Fibroblast of lung (primary cell): ENCODE measurements at regions not wholly inside any gene's neighbourhood (a gene's known extent, or its start where the extent isn't known, plus 50 kb on each side); places are given as distances from the start of the nearest gene placed in this dataset.
A peak's percentile ranks its signal among the peaks of the same experiment; 100 is the strongest.

Experiments used
- DNase-seq, 2 donors: peaks; one replicate each; pipeline versions ENCODE4 v3.0.0 to v3.0.0-alpha.2; 2010; ENCODE audit warnings: low read depth in 2 of 2
- H2AFZ ChIP-seq: 2 replicates; pipeline ENCODE4 v1.5.1; 2012; ENCODE audit warnings: low read length, control low read depth, inconsistent platforms
- H3K27ac ChIP-seq: 2 replicates; pipeline ENCODE4 v1.5.1; 2011; ENCODE audit warnings: low read length, control low read depth; ENCODE audit not compliant: insufficient read depth
- H3K27me3 ChIP-seq: 2 replicates; pipeline ENCODE4 v1.5.1; 2011; ENCODE audit warnings: mild to moderate bottlenecking, low read length; ENCODE audit not compliant: control insufficient read depth, insufficient read depth
- H3K36me3 ChIP-seq: 2 replicates; pipeline ENCODE4 v1.5.1; 2011; ENCODE audit warnings: low read length; ENCODE audit not compliant: control insufficient read depth, insufficient read depth
- H3K4me1 ChIP-seq: 2 replicates; pipeline ENCODE4 v1.5.1; 2011; ENCODE audit warnings: low read length; ENCODE audit not compliant: control insufficient read depth, insufficient read depth; ENCODE audit errors: extremely low read depth
- H3K4me2 ChIP-seq: 2 replicates; pipeline ENCODE4 v1.5.1; 2011; ENCODE audit warnings: low read length, control low read depth; ENCODE audit not compliant: insufficient read depth; ENCODE audit errors: extremely low read depth
- H3K4me3 ChIP-seq, 4 experiments: fragments of 200-600 bp in 1 of 4; sonication (generic) in 1 of 4; replicated peaks in 1 of 4; 2 replicates each; pipeline ENCODE4 v1.5.1; 2011 to 2016; ENCODE audit warnings: low read length in 4 of 4, low read depth in 3 of 4, mild to moderate bottlenecking in 3 of 4, control low read depth in 2 of 4, inconsistent platforms in 1 of 4, mixed read lengths in 1 of 4; ENCODE audit not compliant: insufficient read depth in 1 of 4; ENCODE audit errors: control extremely low read depth in 1 of 4
- H3K79me2 ChIP-seq: 2 replicates; pipeline ENCODE4 v1.5.1; 2012; ENCODE audit warnings: mild to moderate bottlenecking, low read length, inconsistent platforms; ENCODE audit not compliant: control insufficient read depth, insufficient read depth
- H3K9ac ChIP-seq: 2 replicates; pipeline ENCODE4 v1.5.1; 2011; ENCODE audit warnings: mild to moderate bottlenecking, low read length, control low read depth; ENCODE audit not compliant: insufficient read depth
- H3K9me3 ChIP-seq: 2 replicates; pipeline ENCODE4 v1.5.1; 2012; ENCODE audit warnings: low read depth, low read length; ENCODE audit not compliant: control insufficient read depth, insufficient read depth
- H4K20me1 ChIP-seq: 2 replicates; pipeline ENCODE4 v1.5.1; 2011; ENCODE audit warnings: low read length; ENCODE audit not compliant: control insufficient read depth, insufficient read depth; ENCODE audit errors: extremely low read depth
- EZH2 ChIP-seq: IDR thresholded peaks from 2 replicates; pipeline ENCODE4 v1.5.1; 2012; ENCODE audit warnings: low read length, control low read depth, mild to moderate bottlenecking; ENCODE audit errors: missing control alignments
- TF ChIP-seq, protein P1 (sequence below), 2 donors: IDR thresholded peaks in 1 of 2; conservative IDR thresholded peaks in 1 of 2; 1 replicate in 1 of 2; 2 replicates in 1 of 2; pipeline ENCODE4 v1.5.1; 2011 to 2012; ENCODE audit warnings: low read length in 2 of 2, control low read depth in 1 of 2, inconsistent platforms in 1 of 2, low read depth in 1 of 2, mild to moderate bottlenecking in 1 of 2

DNA sequence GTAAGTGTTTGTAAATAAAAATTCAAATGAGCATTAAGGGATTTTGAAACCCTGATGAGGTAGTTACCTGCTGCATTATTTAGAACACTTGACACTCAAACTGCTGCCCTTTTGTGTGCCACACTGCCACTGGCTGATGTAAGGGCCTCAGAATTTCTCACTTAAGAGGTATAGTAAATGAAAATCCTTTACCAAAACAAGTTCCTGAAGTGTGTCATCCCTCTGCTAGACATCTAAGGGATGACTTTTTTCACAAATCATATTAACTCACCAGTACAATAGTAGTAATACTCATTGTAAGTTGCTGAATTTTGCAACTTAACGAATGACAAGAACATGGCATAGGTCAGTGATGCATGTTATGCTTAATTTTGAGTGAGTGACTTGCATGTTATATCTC, 274.9 kb upstream of the UBE2E3 start:
- Histone ChIP-seq H3K27ac (no peak overlapping the region), H3K79me2 (no peaks in the 10 kb centered on the region), H3K4me3 (no peak overlapping the region), H3K9me3 (no peaks in the 10 kb centered on the region), H3K36me3 (no peaks in the 10 kb centered on the region), H2AFZ (no peak overlapping the region), H4K20me1 (no peaks in the 10 kb centered on the region), H3K4me2 (no peak overlapping the region), H3K4me1 (peaks cover 2% of the 10 kb centered on the region), H3K9ac (no peak overlapping the region), H3K27me3 (no peaks in the 10 kb centered on the region)
- peak in 1 of 2 donors; percentile 5 for DNase-seq
- no peak for TF ChIP-seq EZH2
- TF ChIP-seq, protein P1, sequence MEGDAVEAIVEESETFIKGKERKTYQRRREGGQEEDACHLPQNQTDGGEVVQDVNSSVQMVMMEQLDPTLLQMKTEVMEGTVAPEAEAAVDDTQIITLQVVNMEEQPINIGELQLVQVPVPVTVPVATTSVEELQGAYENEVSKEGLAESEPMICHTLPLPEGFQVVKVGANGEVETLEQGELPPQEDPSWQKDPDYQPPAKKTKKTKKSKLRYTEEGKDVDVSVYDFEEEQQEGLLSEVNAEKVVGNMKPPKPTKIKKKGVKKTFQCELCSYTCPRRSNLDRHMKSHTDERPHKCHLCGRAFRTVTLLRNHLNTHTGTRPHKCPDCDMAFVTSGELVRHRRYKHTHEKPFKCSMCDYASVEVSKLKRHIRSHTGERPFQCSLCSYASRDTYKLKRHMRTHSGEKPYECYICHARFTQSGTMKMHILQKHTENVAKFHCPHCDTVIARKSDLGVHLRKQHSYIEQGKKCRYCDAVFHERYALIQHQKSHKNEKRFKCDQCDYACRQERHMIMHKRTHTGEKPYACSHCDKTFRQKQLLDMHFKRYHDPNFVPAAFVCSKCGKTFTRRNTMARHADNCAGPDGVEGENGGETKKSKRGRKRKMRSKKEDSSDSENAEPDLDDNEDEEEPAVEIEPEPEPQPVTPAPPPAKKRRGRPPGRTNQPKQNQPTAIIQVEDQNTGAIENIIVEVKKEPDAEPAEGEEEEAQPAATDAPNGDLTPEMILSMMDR (conservative IDR thresholded peaks at IDR 0.05 in 1 of 2, IDR thresholded peaks at IDR 0.05 in 1 of 2; ENCODE audit: low read depth in 1 of 2, low read length in 2 of 2), result no peak

DNA sequence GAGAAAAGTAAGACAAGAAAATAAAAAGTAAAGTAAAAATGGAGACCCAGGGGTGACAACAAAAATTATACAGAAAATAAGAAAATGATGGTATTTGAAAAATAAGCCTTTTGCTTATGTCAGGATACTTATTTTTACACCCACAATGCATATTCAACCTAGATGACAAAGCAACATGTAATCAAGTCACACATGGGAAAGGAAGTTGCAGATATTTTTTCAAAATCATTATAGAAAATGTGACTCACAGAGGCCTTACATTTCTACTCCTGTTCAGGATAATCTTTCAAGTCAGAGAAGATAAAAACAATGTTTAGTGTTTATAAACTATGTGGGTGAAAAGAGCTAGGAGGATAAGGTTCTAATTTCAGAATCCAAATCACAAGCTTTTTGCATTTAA, 275.3 kb upstream of the UBE2E3 start:
- Histone ChIP-seq H3K4me1 (peaks cover 2% of the 10 kb centered on the region), H3K4me3 (no peak overlapping the region), H3K9ac (no peak overlapping the region), H3K36me3 (no peaks in the 10 kb centered on the region), H3K4me2 (no peak overlapping the region), H4K20me1 (no peaks in the 10 kb centered on the region), H3K27ac (no peak overlapping the region), H3K79me2 (no peaks in the 10 kb centered on the region), H3K27me3 (no peaks in the 10 kb centered on the region), H2AFZ (no peak overlapping the region), H3K9me3 (no peaks in the 10 kb centered on the region)
- peak; percentile 19 to 41 for DNase-seq
- TF ChIP-seq, protein P1 (conservative IDR thresholded peaks at IDR 0.05 in 1 of 2, IDR thresholded peaks at IDR 0.05 in 1 of 2; ENCODE audit: low read depth in 1 of 2, low read length in 2 of 2), result no peak
- TF ChIP-seq EZH2, result no peak

DNA sequence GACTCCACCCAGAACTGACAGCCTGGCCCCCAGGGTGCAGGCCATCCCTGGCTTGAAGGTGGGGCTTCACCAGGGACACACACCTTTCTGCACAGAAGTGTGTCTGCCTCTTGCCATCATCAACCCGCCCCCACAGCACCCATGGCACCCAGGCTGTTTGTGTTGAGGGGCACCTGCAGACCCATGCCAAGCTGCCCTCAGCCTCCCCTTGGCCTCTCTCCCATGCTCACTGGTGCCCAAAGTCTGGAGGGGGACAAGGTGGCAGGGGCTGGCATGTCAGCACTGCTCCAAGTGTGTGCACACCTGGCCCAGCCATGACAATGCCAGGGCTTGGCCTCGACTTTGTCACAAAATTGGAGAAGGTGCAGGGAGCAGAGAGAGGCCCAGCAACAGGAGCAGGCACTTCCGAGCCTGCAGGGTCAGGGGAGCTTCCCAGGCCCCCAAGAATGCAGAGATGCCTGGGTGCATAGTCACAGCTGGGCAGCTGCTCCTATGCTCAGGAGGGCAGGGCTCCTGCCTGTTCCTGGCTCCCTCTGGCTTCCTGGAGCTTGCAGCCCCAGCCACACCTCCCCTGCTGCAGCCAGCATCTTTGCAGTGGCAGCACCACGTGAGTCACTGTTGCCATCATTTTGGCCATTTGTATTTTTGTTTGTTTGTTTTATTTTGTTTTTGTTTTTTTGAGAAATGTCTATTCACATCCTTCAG, 280.6 kb upstream of the UBE2E3 start:
- no peaks in the 10 kb centered on the region for H3K27me3 ChIP-seq
- H3K79me2 ChIP-seq, result no peaks in the 10 kb centered on the region
- H3K9ac ChIP-seq, result no peak overlapping the region
- no peaks in the 10 kb centered on the region for H3K9me3 ChIP-seq
- H3K36me3 ChIP-seq, result no peaks in the 10 kb centered on the region
- DNase-seq, result no peak
- TF ChIP-seq EZH2, result no peak
- no peak overlapping the region for H3K4me3 ChIP-seq
- no peak overlapping the region for H3K4me2 ChIP-seq
- no peak overlapping the region for H3K27ac ChIP-seq
- H3K4me1 ChIP-seq, result no peaks in the 10 kb centered on the region
- H2AFZ ChIP-seq, result no peak overlapping the region
- no peaks in the 10 kb centered on the region for H4K20me1 ChIP-seq
